Myocyte (in vitro differentiated cells): ENCODE measurements at regions not wholly inside any gene's neighbourhood (a gene's known extent, or its start where the extent isn't known, plus 50 kb on each side); places are given as distances from the start of the nearest gene placed in this dataset.

Source experiments
- DNase-seq: peaks from one replicate; pipeline ENCODE4 v3.0.0-alpha.2; 2012; ENCODE audit warnings: low read depth

GRCh38 chr12:85747941-85748495, 88.2 kb downstream of the RASSF9 start:
- DNase-seq = no peak
